HG03196 (cell line): ENCODE measurements at regions not wholly inside any gene's neighbourhood (a gene's known extent, or its start where the extent isn't known, plus 50 kb on each side); places are given as distances from the start of the nearest gene placed in this dataset.
"Not testable (repeated sequence)": the region's sequence is repeated elsewhere in the genome, so short reads cannot be mapped to it uniquely, and the experiment has no call there.

ENCODE experiments used
- ATAC-seq: cut with Tn5 transposase; IDR thresholded peaks from one replicate; pipeline ENCODE4 v1.9.1; 2021; ENCODE audit not compliant: unreplicated experiment

- no peak for ATAC-seq
These were observed 188.0 kb upstream of the SLC24A3 start for GRCh38 chr20:19024296-19025035.

- ATAC-seq, result no peak
These were observed 186.9 kb upstream of the SLC24A3 start for GRCh38 chr20:19025430-19026120.

- ATAC-seq, result no peak
These were observed 186.1 kb upstream of the SLC24A3 start for GRCh38 chr20:19026121-19026878.

- no peak for ATAC-seq
These were observed 185.4 kb upstream of the SLC24A3 start for GRCh38 chr20:19026901-19027644.

- no peak for ATAC-seq
These were observed 184.5 kb upstream of the SLC24A3 start for GRCh38 chr20:19027971-19028370.

- ATAC-seq, result no peak
These were observed 170.7 kb upstream of the SLC24A3 start for GRCh38 chr20:19041787-19042186.

- ATAC-seq, result no peak
These were observed 167.1 kb upstream of the SLC24A3 start for GRCh38 chr20:19045371-19045770.

- no peak for ATAC-seq
These were observed 165.1 kb upstream of the SLC24A3 start for GRCh38 chr20:19047040-19047950.

GRCh38 chr20:19047951-19048296 is 164.5 kb upstream of the SLC24A3 start:
- no peak for ATAC-seq

GRCh38 chr20:19048995-19049501 is 163.4 kb upstream of the SLC24A3 start:
- no peak for ATAC-seq

- no peak for ATAC-seq
These were observed 162.9 kb upstream of the SLC24A3 start for GRCh38 chr20:19049514-19049913.

- no peak for ATAC-seq
These were observed 155.5 kb upstream of the SLC24A3 start for GRCh38 chr20:19056909-19057308.

- not testable (repeated sequence) for ATAC-seq
These were observed 147.7 kb upstream of the SLC24A3 start for GRCh38 chr20:19064788-19065187.

- no peak for ATAC-seq
These were observed 144.5 kb upstream of the SLC24A3 start for GRCh38 chr20:19067986-19068385.

GRCh38 chr20:19070026-19070425 is 142.4 kb upstream of the SLC24A3 start:
- no peak for ATAC-seq

GRCh38 chr20:19070681-19071445 is 141.6 kb upstream of the SLC24A3 start:
- no peak for ATAC-seq

GRCh38 chr20:19071446-19071725 is 141.1 kb upstream of the SLC24A3 start:
- no peak for ATAC-seq

GRCh38 chr20:19071902-19072498 is 140.4 kb upstream of the SLC24A3 start:
- no peak for ATAC-seq

GRCh38 chr20:19072988-19073387 is 139.5 kb upstream of the SLC24A3 start:
- no peak for ATAC-seq
